HCT116 (cell line): ENCODE measurements at regions not wholly inside any gene's neighbourhood (a gene's known extent, or its start where the extent isn't known, plus 50 kb on each side); places are given as distances from the start of the nearest gene placed in this dataset.

ENCODE experiments used
- ATAC-seq: fragments of 200-7000 bp; cut with Tn5 transposase; 2 replicates; pipeline ENCODE4 v1.9.1; 2020; ENCODE audit warnings: mild to moderate bottlenecking, moderate library complexity
- BruUV-seq: library from RNA; stranded (reverse); fragments of 400-500 nt; replicated peaks from 2 replicates; lab custom pipeline; 2021; lab: Mats Ljungman, UMichigan
- CTCF ChIA-PET: fragments of 300-600 bp; sonication (Branson Sonifier 250); formaldehyde crosslinking; loops from one replicate; lab custom pipeline; 2021; ENCODE audit warnings: antibody characterized with exemption; lab: Charles Lee
- POLR2A ChIA-PET: fragments of 300-600, 350-600 bp; sonication (Branson Sonifier 250); formaldehyde crosslinking; loops from one replicate; lab custom pipeline; 2021; ENCODE audit warnings: antibody characterized with exemption; lab: Charles Lee
- RAD21 ChIA-PET, 2 experiments: fragments of 300-600 bp; sonication (Branson Sonifier 250); formaldehyde crosslinking; loops; one replicate each; lab custom pipeline; 2023; ENCODE audit warnings: low total read pairs in 2 of 2; ENCODE audit not compliant: uncharacterized antibody in 2 of 2, unreplicated experiment in 2 of 2, low non-redundant PET in 1 of 2; lab: Charles Lee
- DNase-seq: peaks from one replicate; pipeline ENCODE4 v3.0.0-alpha.2; 2010; ENCODE audit warnings: low read depth, low spot score
- H2AFZ ChIP-seq: fragments of 200-600 bp; shearing (Covaris generic), sonication (generic); 2 replicates; pipeline ENCODE4 v1.6.1; 2017; ENCODE audit warnings: low read depth, mixed run types, mixed read lengths, antibody characterized with exemption, low read length; ENCODE audit not compliant: poor library complexity, severe bottlenecking
- H3K27ac ChIP-seq: 2 replicates; pipeline ENCODE4 v1.5.1; 2012; ENCODE audit warnings: low read depth, low read length
- H3K27me3 ChIP-seq: fragments of 200-600 bp; sonication (generic); 2 replicates; pipeline ENCODE4 v1.6.1; 2016; ENCODE audit warnings: mixed run types, low read length, mixed read lengths; ENCODE audit not compliant: insufficient read depth
- H3K36me3 ChIP-seq, 2 experiments: fragments of 200-500 bp in 1 of 2; fragments of 200-600 bp in 1 of 2; sonication (Bioruptor generic) in 1 of 2; sonication (generic) in 1 of 2; 2 replicates each; pipeline versions ENCODE4 v1.5.1 to v1.6.1; 2014 to 2016; ENCODE audit warnings: low read length in 2 of 2, inconsistent platforms in 1 of 2, mixed read lengths in 1 of 2, mixed run types in 1 of 2; ENCODE audit not compliant: insufficient read depth in 2 of 2, control insufficient read depth in 1 of 2
- H3K4me1 ChIP-seq, 2 experiments: fragments of 200-600 bp in 1 of 2; sonication (generic) in 1 of 2; 2 replicates each; pipeline versions ENCODE4 v1.5.1 to v1.6.1; 2012 to 2017; ENCODE audit warnings: low read length in 2 of 2, inconsistent platforms in 1 of 2, mild to moderate bottlenecking in 1 of 2, mixed read lengths in 1 of 2, mixed run types in 1 of 2, moderate library complexity in 1 of 2; ENCODE audit not compliant: insufficient read depth in 2 of 2, control insufficient read depth in 1 of 2
- H3K4me2 ChIP-seq: fragments of 200-600 bp; sonication (generic); 2 replicates; pipeline ENCODE4 v1.6.1; 2017; ENCODE audit warnings: mixed run types, low read length, mixed read lengths
- H3K4me3 ChIP-seq, 2 experiments: fragments of 200-600 bp in 1 of 2; sonication (generic) in 1 of 2; replicated peaks in 1 of 2; 2 replicates each; pipeline ENCODE4 v1.5.1; 2011 to 2016; ENCODE audit warnings: low read length in 2 of 2, control low read depth in 1 of 2, low read depth in 1 of 2, mild to moderate bottlenecking in 1 of 2, mixed read lengths in 1 of 2, mixed run types in 1 of 2
- H3K79me2 ChIP-seq: fragments of 200-600 bp; sonication (generic); 2 replicates; pipeline ENCODE4 v1.6.1; 2017; ENCODE audit warnings: mild to moderate bottlenecking, mixed run types, low read length, moderate library complexity, mixed read lengths; ENCODE audit not compliant: insufficient read depth
- H3K9ac ChIP-seq: fragments of 200-600 bp; sonication (generic); 2 replicates; pipeline ENCODE4 v1.6.1; 2016; ENCODE audit warnings: low read length, mixed read lengths
- H3K9me2 ChIP-seq: fragments of 200-600 bp; sonication (generic), shearing (Covaris generic); 2 replicates; pipeline ENCODE4 v1.6.1; 2017; ENCODE audit warnings: mixed run types, mild to moderate bottlenecking, moderate library complexity; ENCODE audit not compliant: insufficient read depth
- H3K9me3 ChIP-seq, 2 experiments: fragments of 200-500 bp in 1 of 2; fragments of 200-600 bp in 1 of 2; sonication (Bioruptor generic) in 1 of 2; sonication (generic) in 1 of 2; 2 replicates each; pipeline ENCODE4 v1.6.1; 2014 to 2017; ENCODE audit warnings: low read length in 2 of 2, mixed read lengths in 2 of 2, inconsistent platforms in 1 of 2, low read depth in 1 of 2, mild to moderate bottlenecking in 1 of 2, mixed run types in 1 of 2, moderate library complexity in 1 of 2; ENCODE audit not compliant: control insufficient read depth in 1 of 2, insufficient read depth in 1 of 2
- H4K20me1 ChIP-seq: fragments of 200-600 bp; sonication (generic), shearing (Covaris generic); 2 replicates; pipeline ENCODE4 v1.6.1; 2017; ENCODE audit warnings: mixed run types, mild to moderate bottlenecking, moderate library complexity; ENCODE audit not compliant: insufficient read depth
- CEBPB ChIP-seq: IDR thresholded peaks from 2 replicates; pipeline ENCODE4 v1.6.1; 2012; ENCODE audit warnings: low read depth
- EGR1 ChIP-seq: IDR thresholded peaks from 2 replicates; pipeline ENCODE4 v1.6.1; 2012; ENCODE audit warnings: low read depth
- EZH2 ChIP-seq: fragments of 200-600 bp; sonication (generic); IDR thresholded peaks from 2 replicates; pipeline ENCODE4 v1.6.1; 2017; ENCODE audit warnings: antibody characterized with exemption, mixed run types
- EZH2phosphoT487 ChIP-seq: fragments of 200-600 bp; IDR thresholded peaks from 2 replicates; pipeline ENCODE4 v1.6.1; 2018; ENCODE audit warnings: antibody characterized with exemption, borderline replicate concordance
- POLR2A ChIP-seq: IDR thresholded peaks from 2 replicates; pipeline ENCODE4 v1.7.0; 2011; ENCODE audit warnings: borderline replicate concordance; ENCODE audit not compliant: insufficient read depth, insufficient read length; ENCODE audit errors: extremely low read depth
- POLR2AphosphoS5 ChIP-seq: IDR thresholded peaks from 2 replicates; pipeline ENCODE4 v1.6.1; 2011; ENCODE audit warnings: mild to moderate bottlenecking, low read depth, low read length, moderate library complexity
- REST ChIP-seq: IDR thresholded peaks from 2 replicates; pipeline ENCODE4 v1.6.1; 2012; ENCODE audit warnings: low read depth
- SIN3A ChIP-seq: IDR thresholded peaks from 2 replicates; pipeline ENCODE4 v1.6.1; 2012; ENCODE audit warnings: low read depth
- SP1 ChIP-seq: IDR thresholded peaks from 2 replicates; pipeline ENCODE4 v1.6.1; 2012; ENCODE audit warnings: low read depth
- SRF ChIP-seq: IDR thresholded peaks from 2 replicates; pipeline ENCODE4 v1.6.1; 2012; ENCODE audit warnings: low read depth
- YY1 ChIP-seq: IDR thresholded peaks from 2 replicates; pipeline ENCODE4 v1.6.1; 2011; ENCODE audit warnings: low read length, low read depth, moderate library complexity, mild to moderate bottlenecking; ENCODE audit not compliant: insufficient replicate concordance; ENCODE audit errors: extremely low read depth
- ZBTB33 ChIP-seq: IDR thresholded peaks from 2 replicates; pipeline ENCODE4 v1.6.1; 2011; ENCODE audit warnings: mild to moderate bottlenecking, low read length, moderate library complexity; ENCODE audit not compliant: insufficient replicate concordance; ENCODE audit errors: extremely low read depth
- intact Hi-C: fragments of 100-400 bp; cut with micrococcal nuclease; formaldehyde crosslinking; loops from 2 replicates; pipeline ENCODE4 v1.10.0; 2022
- TF ChIP-seq, protein P1 (sequence below), 3 experiments: fragments of 200-600 bp in 1 of 3; sonication (generic) in 1 of 3; IDR thresholded peaks in 2 of 3; conservative IDR thresholded peaks in 1 of 3; 2 replicates each; pipeline ENCODE4 v1.5.1; 2012 to 2017; ENCODE audit warnings: low read depth in 2 of 3, low read length in 2 of 3, antibody characterized with exemption in 1 of 3, borderline replicate concordance in 1 of 3, control low read depth in 1 of 3, mild to moderate bottlenecking in 1 of 3, mixed read lengths in 1 of 3, mixed run types in 1 of 3, moderate library complexity in 1 of 3; ENCODE audit not compliant: insufficient read depth in 1 of 3

GRCh38 chr18:78927616-78928015 is 52.0 kb upstream of the SALL3 start:
- TF ChIP-seq EZH2phosphoT487, result no peak
- TF ChIP-seq POLR2A, result no peak
- TF ChIP-seq, protein P1, sequence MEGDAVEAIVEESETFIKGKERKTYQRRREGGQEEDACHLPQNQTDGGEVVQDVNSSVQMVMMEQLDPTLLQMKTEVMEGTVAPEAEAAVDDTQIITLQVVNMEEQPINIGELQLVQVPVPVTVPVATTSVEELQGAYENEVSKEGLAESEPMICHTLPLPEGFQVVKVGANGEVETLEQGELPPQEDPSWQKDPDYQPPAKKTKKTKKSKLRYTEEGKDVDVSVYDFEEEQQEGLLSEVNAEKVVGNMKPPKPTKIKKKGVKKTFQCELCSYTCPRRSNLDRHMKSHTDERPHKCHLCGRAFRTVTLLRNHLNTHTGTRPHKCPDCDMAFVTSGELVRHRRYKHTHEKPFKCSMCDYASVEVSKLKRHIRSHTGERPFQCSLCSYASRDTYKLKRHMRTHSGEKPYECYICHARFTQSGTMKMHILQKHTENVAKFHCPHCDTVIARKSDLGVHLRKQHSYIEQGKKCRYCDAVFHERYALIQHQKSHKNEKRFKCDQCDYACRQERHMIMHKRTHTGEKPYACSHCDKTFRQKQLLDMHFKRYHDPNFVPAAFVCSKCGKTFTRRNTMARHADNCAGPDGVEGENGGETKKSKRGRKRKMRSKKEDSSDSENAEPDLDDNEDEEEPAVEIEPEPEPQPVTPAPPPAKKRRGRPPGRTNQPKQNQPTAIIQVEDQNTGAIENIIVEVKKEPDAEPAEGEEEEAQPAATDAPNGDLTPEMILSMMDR (IDR thresholded peaks at IDR 0.05 in 2 of 3, conservative IDR thresholded peaks at IDR 0.05 in 1 of 3; ENCODE audit: borderline replicate concordance in 1 of 3, insufficient read depth in 1 of 3, low read depth in 2 of 3, low read length in 2 of 3), result no peak
- no peak for TF ChIP-seq ZBTB33
- TF ChIP-seq SRF, result no peak
- TF ChIP-seq YY1, result no peak
- TF ChIP-seq SIN3A, result no peak
- TF ChIP-seq REST, result no peak
- no peak for TF ChIP-seq EGR1
- TF ChIP-seq POLR2AphosphoS5, result no peak
- TF ChIP-seq SP1, result no peak
- no peak for TF ChIP-seq EZH2
- no peak for TF ChIP-seq CEBPB
- no peaks in the 10 kb centered on the region for H3K79me2 ChIP-seq
- DNase-seq (no peak), ATAC-seq (no peak)
- no peaks in the 10 kb centered on the region for H3K9me2 ChIP-seq
- H2AFZ ChIP-seq, result no peak overlapping the region
- CTCF ChIA-PET, result no interaction called here
- no peaks in the 10 kb centered on the region for H3K9me3 ChIP-seq
- H3K9ac ChIP-seq, result no peak overlapping the region
- RAD21 ChIA-PET, result no interaction called here
- intact Hi-C loops, result no loop called here
- no peaks in the 10 kb centered on the region for H4K20me1 ChIP-seq
- H3K27ac ChIP-seq, result no peak overlapping the region
- peaks cover 15% of the 10 kb centered on the region for H3K27me3 ChIP-seq
- no peak overlapping the region for H3K4me2 ChIP-seq
- POLR2A ChIA-PET, result no interaction called here
- H3K36me3 ChIP-seq, result no peaks in the 10 kb centered on the region
- no peak overlapping the region for H3K4me3 ChIP-seq
- H3K4me1 ChIP-seq, result no peaks in the 10 kb centered on the region
- no TSS peak for BruUV-seq
